ENCODE measurements at regions not wholly inside any gene's neighbourhood (a gene's known extent, or its start where the extent isn't known, plus 50 kb on each side); places are given as distances from the start of the nearest gene placed in this dataset.

DNA sequence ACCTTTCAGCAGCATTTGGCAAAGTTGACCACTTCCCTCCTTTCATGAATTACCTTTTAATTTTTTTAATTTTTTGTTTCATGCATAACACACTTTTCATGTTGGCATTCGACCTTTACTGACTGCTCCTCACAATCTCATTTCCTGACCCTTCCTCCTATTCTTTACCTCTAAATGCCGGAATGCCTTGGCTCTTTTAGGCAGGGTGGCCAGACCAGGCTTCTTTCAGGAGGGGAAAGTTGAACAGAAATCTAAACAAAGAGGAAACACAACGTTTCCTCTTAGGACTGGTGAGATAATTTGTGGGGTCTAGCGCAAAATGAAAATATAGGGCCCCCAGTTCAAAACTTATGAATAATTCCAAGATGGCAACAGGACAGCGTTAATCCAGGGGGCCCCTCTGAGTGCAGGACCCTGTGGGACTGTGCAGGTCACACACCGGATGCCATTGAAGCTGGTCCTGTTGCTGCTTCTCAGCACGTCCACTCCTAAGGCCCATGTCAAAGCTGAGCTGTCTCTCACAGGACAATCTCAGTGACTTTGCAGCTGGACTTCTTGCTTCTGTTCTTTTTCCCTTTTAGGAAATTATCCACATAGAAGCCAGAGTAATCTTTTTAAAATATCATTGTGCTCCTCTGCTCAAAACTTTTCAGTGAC lies 313.8 kb downstream of the HDGFL1 start:
- no peaks in the 10 kb centered on the region for H3K36me3 ChIP-seq
- no peak for DNase-seq
- H3K4me1 ChIP-seq = peaks cover 21% of the 10 kb centered on the region
- no peak overlapping the region for H3K27ac ChIP-seq
- H3K27me3 ChIP-seq = no peaks in the 10 kb centered on the region
- no peaks in the 10 kb centered on the region for H3K9me3 ChIP-seq (replicated peaks)
- no peak overlapping the region for H3K4me3 ChIP-seq

- Histone ChIP-seq H3K9me3 (replicated peaks) (no peaks in the 10 kb centered on the region), H3K36me3 (no peaks in the 10 kb centered on the region), H3K4me3 (no peak overlapping the region), H3K27ac (no peak overlapping the region), H3K4me1 (peaks cover 21% of the 10 kb centered on the region), H3K27me3 (no peaks in the 10 kb centered on the region)
- no peak for DNase-seq
Measured at GRCh38 chr6:22884456-22884855, 315.1 kb downstream of the HDGFL1 start.

- Histone ChIP-seq H3K27ac (no peak overlapping the region), H3K9me3 (replicated peaks) (no peaks in the 10 kb centered on the region), H3K4me3 (no peak overlapping the region), H3K36me3 (no peaks in the 10 kb centered on the region), H3K4me1 (peaks cover 7% of the 10 kb centered on the region), H3K27me3 (no peaks in the 10 kb centered on the region)
- DNase-seq = peak in 1 of 2 experiments; percentile 35
Measured at GRCh38 chr6:22886650-22887581, 317.6 kb downstream of the HDGFL1 start.

DNA sequence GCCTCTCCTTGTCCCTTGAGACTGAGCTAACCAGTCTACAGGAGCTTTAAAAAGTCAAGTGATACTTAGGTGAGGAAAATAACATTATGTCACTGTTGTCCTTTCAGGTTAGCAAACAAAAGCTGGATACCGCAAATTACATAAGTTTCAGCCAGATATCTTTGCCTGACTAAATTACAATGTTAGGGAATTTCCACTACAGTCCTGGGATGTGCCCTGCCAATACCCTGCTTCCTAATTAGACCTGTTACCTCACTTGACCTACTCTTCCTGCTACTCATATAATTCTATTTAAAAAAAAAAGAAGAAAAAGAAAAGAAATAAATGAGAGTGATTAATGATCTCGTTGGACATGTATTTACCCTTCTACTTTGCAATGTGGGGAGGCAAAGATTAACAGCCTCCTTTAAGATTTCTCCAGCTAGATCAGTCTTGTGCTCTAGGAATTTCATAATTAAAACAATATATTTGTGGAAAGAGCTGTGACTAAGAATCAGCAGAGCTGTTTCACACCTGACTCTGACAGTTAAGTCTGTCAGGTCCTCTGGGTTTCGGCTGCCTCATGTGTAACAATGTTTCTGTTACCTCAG lies 318.9 kb downstream of the HDGFL1 start:
- Histone ChIP-seq H3K9me3 (replicated peaks) (no peaks in the 10 kb centered on the region), H3K36me3 (no peaks in the 10 kb centered on the region), H3K4me1 (peaks cover 5% of the 10 kb centered on the region), H3K27me3 (no peaks in the 10 kb centered on the region), H3K27ac (no peak overlapping the region), H3K4me3 (no peak overlapping the region)
- DNase-seq = no peak

- DNase-seq = no peak
- no peak overlapping the region for H3K27ac ChIP-seq
- H3K4me1 ChIP-seq = peaks cover 5% of the 10 kb centered on the region
- no peaks in the 10 kb centered on the region for H3K9me3 ChIP-seq (replicated peaks)
- no peaks in the 10 kb centered on the region for H3K27me3 ChIP-seq
- no peak overlapping the region for H3K4me3 ChIP-seq
- no peaks in the 10 kb centered on the region for H3K36me3 ChIP-seq
Measured at GRCh38 chr6:22891934-22892333, 322.6 kb downstream of the HDGFL1 start.

GRCh38 chr6:22892452-22892851 lies 323.1 kb downstream of the HDGFL1 start:
- Histone ChIP-seq H3K36me3 (no peaks in the 10 kb centered on the region), H3K27me3 (no peaks in the 10 kb centered on the region), H3K4me3 (no peak overlapping the region), H3K4me1 (peaks cover 4% of the 10 kb centered on the region), H3K27ac (no peak overlapping the region), H3K9me3 (replicated peaks) (no peaks in the 10 kb centered on the region)
- DNase-seq = no peak

DNA sequence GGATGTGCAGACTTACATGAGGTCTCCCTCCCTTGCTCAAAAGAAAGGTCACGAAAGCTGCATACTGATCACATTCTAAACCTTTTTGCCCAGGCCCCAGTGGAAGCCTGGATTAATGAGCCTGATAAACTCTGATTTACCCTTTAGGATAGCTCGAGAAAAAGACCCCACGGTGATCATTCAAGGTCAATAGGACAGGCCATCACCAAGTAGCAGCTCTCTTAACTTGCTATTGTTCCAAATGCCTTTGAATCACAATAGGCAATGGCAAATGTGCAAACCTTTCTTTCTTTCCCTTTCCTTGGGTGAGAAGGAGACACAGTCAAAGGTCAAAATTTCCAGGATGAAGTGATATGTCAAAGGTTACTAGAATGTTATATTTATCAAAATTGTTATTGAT lies 327.3 kb downstream of the HDGFL1 start:
- Histone ChIP-seq H3K4me1 (no peaks in the 10 kb centered on the region), H3K27me3 (no peaks in the 10 kb centered on the region), H3K27ac (no peak overlapping the region), H3K4me3 (no peak overlapping the region), H3K36me3 (no peaks in the 10 kb centered on the region), H3K9me3 (replicated peaks) (no peaks in the 10 kb centered on the region)
- DNase-seq = no peak

- no peaks in the 10 kb centered on the region for H3K27me3 ChIP-seq
- H3K4me1 ChIP-seq = no peaks in the 10 kb centered on the region
- DNase-seq = no peak
- no peaks in the 10 kb centered on the region for H3K9me3 ChIP-seq (replicated peaks)
- no peaks in the 10 kb centered on the region for H3K36me3 ChIP-seq
- H3K27ac ChIP-seq = no peak overlapping the region
- no peak overlapping the region for H3K4me3 ChIP-seq
Measured at GRCh38 chr6:22899426-22899825, 330.1 kb downstream of the HDGFL1 start.

GRCh38 chr6:22903826-22904225 lies 334.5 kb downstream of the HDGFL1 start:
- Histone ChIP-seq H3K27me3 (no peaks in the 10 kb centered on the region), H3K4me1 (no peaks in the 10 kb centered on the region), H3K36me3 (no peaks in the 10 kb centered on the region), H3K9me3 (replicated peaks) (no peaks in the 10 kb centered on the region), H3K27ac (no peak overlapping the region), H3K4me3 (no peak overlapping the region)
- DNase-seq = no peak

- Histone ChIP-seq H3K27ac (no peak overlapping the region), H3K4me1 (no peaks in the 10 kb centered on the region), H3K27me3 (no peaks in the 10 kb centered on the region), H3K4me3 (no peak overlapping the region), H3K9me3 (replicated peaks) (no peaks in the 10 kb centered on the region), H3K36me3 (no peaks in the 10 kb centered on the region)
- DNase-seq = no peak
Measured at GRCh38 chr6:22904431-22904830, 335.1 kb downstream of the HDGFL1 start.

- DNase-seq = peak in 1 of 2 experiments; percentile 20
Measured at GRCh38 chr6:22906091-22906549, 336.8 kb downstream of the HDGFL1 start.

DNA sequence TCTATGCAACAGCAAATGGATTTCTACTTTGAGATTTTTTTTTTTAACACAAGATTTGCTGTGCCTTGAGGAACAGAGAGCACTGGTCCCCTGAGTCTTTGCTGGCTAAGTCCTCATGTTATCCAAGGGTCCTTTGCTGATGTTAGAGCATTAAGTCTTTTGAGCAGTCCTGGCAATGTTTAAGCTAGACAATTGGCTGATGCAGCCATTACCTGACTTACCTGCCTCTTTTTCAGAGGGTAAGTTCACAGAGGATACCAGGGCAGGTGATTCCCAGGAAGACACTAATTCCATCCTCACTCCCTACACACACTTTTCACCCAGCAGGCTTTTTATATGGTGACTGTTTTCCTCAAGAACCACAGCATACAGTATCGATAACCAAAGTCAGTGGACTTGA lies 337.7 kb downstream of the HDGFL1 start:
- no peak for DNase-seq
- no peaks in the 10 kb centered on the region for H3K9me3 ChIP-seq (replicated peaks)
- H3K36me3 ChIP-seq = no peaks in the 10 kb centered on the region
- no peaks in the 10 kb centered on the region for H3K27me3 ChIP-seq
- H3K27ac ChIP-seq = no peak overlapping the region
- no peak overlapping the region for H3K4me3 ChIP-seq
- H3K4me1 ChIP-seq = no peaks in the 10 kb centered on the region

More at GRCh38 chr6:22906091-22906549, 336.8 kb downstream of the HDGFL1 start:
- H3K4me3 ChIP-seq = no peak overlapping the region
- no peaks in the 10 kb centered on the region for H3K27me3 ChIP-seq
- H3K36me3 ChIP-seq = no peaks in the 10 kb centered on the region
- no peaks in the 10 kb centered on the region for H3K9me3 ChIP-seq (replicated peaks)
- H3K4me1 ChIP-seq = no peaks in the 10 kb centered on the region
- H3K27ac ChIP-seq = no peak overlapping the region

DNA sequence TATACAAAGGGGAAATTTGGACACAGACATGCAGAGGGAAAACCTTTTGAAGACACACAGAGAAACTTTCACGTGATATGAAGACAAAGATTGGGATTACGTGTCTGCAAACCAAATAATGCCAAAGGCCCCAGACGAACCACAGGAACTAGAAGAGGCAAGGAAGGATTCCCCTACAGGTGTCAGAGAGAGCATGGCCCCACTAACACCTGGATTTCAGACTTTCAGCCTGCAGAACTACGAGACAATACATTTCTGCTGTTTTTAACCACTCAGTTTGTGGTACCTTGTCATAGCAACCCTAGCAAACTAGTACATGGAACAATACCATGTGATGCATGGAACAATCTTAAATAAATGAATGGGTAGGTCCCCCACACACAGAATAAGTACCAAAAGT lies 341.0 kb downstream of the HDGFL1 start:
- Histone ChIP-seq H3K9me3 (replicated peaks) (no peaks in the 10 kb centered on the region), H3K4me1 (no peaks in the 10 kb centered on the region), H3K27ac (no peak overlapping the region), H3K36me3 (no peaks in the 10 kb centered on the region), H3K27me3 (no peaks in the 10 kb centered on the region), H3K4me3 (no peak overlapping the region)
- no peak for DNase-seq

GRCh38 chr6:22913612-22914011 lies 344.2 kb downstream of the HDGFL1 start:
- Histone ChIP-seq H3K27me3 (no peaks in the 10 kb centered on the region), H3K36me3 (no peaks in the 10 kb centered on the region), H3K4me1 (no peaks in the 10 kb centered on the region), H3K4me3 (no peak overlapping the region), H3K27ac (no peak overlapping the region), H3K9me3 (replicated peaks) (no peaks in the 10 kb centered on the region)
- no peak for DNase-seq

DNA sequence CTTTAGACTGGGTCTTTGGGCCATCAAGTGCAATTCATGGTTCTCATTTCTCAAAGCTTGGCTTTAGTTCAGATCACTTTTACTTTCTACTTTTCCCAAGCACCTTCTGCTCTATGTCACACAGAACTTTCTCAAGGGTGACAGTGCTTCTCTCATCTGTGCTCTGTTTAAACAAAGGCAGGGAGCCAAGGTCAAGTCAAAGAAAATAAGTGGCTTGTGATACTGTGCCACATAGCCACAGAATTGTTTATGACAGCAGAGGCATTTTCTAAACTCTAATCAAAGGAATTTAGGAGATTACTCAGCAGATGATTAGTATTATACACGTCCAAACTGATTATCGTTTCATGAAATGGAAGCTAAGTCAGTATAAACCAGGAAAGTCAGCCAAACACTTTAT lies 348.0 kb downstream of the HDGFL1 start:
- Histone ChIP-seq H3K27ac (no peak overlapping the region), H3K4me3 (no peak overlapping the region), H3K27me3 (no peaks in the 10 kb centered on the region), H3K9me3 (replicated peaks) (no peaks in the 10 kb centered on the region), H3K36me3 (no peaks in the 10 kb centered on the region), H3K4me1 (no peaks in the 10 kb centered on the region)
- no peak for DNase-seq
